NCI-H82 (cell line): ENCODE measurements at regions not wholly inside any gene's neighbourhood (a gene's known extent, or its start where the extent isn't known, plus 50 kb on each side); places are given as distances from the start of the nearest gene placed in this dataset.

Source experiments
- DNase-seq: peaks from one replicate; lab custom pipeline; 2025; lab: John Stamatoyannopoulos, UW

DNA sequence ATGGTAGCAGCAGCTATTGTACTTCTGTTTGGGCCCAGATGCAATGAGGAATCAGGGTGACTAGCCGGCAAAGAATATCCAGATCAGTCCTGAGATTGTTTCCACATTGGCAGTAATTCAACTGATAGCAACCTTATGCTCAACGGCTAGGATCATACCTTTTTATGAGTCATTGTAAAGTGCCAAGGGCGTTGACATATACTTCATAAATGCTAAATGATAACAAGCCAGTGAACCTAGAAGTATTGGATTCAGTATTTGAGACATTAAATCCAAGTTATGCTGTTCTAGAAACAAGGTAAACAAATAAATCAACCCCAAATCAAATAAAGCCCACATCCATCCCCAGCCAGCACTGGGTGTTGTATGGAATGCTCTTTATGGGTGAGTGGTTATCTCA, 207.1 kb upstream of the ZFHX3 start:
- DNase-seq, result no peak

GRCh38 chr16:73253922-73254480, 206.1 kb upstream of the ZFHX3 start:
- DNase-seq, result no peak

DNA sequence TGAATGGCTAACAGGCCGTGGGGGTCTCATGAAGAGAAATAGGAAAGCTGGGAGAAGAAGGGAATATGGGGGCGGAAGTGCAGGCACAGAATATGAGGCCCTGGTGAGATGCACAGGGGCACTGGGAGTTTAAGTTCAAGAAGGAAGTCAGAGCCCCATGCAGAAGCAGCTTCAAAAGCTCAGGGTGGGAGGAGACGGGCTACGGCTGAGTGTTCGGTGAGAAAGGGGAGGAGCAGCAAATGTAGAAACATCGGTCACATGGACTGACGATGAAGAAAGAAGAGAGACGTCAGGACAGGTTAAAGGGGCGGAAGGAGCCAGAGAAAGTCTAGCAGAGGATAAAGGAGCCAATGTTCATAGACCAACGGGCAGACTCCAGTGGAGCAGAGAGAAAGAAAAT, 204.5 kb upstream of the ZFHX3 start:
- no peak for DNase-seq

- DNase-seq, result no peak
Observed at GRCh38 chr16:73251608-73252007, 203.7 kb upstream of the ZFHX3 start.

DNA sequence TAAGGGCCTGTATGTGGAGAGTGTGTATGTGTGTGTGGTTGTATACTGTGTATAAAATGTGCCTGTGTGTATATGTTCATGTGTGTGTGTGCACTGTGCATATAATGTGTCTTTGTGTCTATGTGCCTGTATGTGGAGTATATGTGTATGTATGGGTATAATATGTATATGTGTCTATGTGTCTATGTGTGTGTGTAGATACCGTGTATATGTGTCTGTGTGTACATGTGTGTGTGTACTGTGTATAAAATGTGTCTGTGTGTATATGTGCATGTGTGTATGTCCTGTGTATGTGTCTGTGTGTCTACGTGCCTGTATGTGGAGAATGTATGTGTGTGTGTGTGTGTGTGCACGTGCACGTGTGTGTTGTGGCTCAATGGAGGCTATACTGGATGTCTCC, 200.4 kb upstream of the ZFHX3 start:
- no peak for DNase-seq

GRCh38 chr16:73240920-73241319, 193.0 kb upstream of the ZFHX3 start:
- no peak for DNase-seq

- DNase-seq, result no peak
Observed at GRCh38 chr16:73237601-73238000, 189.7 kb upstream of the ZFHX3 start.

- no peak for DNase-seq
Observed at GRCh38 chr16:73234496-73234895, 186.6 kb upstream of the ZFHX3 start.

DNA sequence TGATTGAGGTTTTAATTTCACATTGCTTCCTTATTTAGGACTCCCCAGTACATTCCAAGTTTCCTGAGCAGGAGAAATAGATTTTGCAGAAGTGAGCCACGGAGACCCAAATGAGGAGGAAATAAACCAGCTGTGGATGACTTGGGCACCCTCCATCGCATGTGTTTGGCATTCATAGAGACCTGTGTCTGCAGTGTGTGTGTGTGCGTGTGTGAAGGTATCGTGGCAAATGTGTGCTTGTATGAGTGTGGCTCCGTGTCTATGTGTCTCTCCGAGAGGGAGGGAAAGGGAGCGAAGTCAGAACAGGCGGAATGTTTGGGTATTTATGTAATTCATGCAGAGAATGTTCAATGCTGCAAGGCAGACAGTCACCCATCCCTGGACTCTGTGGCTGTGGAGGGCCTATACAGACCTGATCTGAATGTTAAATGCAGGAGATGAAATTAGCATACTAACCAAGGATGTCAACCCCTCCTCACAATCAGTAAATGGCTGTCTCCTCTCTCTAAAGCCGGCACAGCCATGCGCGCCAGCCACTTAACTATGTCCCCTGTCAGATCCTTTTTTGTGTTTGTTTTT, 186.0 kb upstream of the ZFHX3 start:
- no peak for DNase-seq

- DNase-seq, result no peak
Observed at GRCh38 chr16:73233329-73233765, 185.4 kb upstream of the ZFHX3 start.

GRCh38 chr16:73232555-73233328, 184.8 kb upstream of the ZFHX3 start:
- DNase-seq, result peak; percentile 50

- no peak for DNase-seq
Observed at GRCh38 chr16:73231944-73232554, 184.1 kb upstream of the ZFHX3 start.

DNA sequence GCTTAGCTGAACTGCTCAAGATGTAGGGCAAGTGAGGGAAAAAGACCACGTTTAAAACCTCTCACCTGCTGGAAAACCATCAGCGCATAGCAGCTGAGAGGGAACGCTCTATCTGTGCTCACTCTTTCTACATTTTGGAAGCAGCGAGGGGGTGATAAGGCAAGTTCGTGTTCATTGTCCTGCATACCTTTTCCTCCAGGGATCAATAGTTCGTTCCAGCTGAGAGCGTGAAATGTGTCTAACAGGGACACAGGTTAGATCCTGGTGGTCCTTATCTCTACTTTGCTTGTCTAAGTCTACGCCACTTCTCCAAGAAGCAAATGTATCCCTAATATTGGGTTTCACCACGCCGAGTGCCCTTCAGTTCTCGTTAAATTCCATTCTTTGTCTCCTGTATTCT, 183.5 kb upstream of the ZFHX3 start:
- DNase-seq, result no peak

- DNase-seq, result peak; percentile 49
Observed at GRCh38 chr16:73230651-73231050, 182.7 kb upstream of the ZFHX3 start.

GRCh38 chr16:73228649-73229048, 180.7 kb upstream of the ZFHX3 start:
- DNase-seq, result no peak

DNA sequence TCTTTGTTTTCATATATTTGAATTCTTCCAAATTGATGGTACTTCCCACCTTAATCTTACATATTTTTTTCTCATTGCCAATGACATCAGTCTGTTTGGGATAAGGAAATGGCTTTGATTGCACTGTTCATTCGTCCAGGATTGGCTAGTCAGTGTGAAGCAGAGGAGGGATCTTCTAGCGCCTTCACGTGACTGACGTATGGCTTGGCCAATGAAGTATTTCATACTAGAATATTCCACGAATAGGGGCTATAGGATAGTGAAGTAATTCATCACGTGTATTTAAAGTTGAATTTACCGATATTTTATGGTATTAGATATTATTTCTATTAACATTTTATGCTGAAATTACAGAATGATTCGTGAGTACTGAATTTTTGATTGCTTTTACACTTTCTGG, 178.7 kb upstream of the ZFHX3 start:
- no peak for DNase-seq

DNA sequence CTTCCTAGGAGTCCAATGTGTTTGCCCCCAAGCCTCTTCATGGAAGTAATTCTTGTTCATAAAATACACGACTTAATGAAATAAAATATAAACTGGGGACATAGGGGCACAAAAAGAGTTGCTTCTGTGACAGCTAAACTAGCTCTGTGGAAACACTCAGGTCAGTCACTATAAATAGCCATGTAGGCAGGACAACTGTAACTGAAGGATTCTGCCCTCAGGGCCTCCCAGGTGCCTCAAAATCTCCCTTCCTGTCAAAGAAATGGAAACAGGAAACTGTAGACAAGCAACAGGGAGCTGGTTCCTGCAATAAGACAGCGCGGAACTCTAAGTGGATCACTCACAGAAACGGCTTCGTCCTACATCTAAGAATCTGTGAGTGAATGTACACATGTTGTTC, 178.1 kb upstream of the ZFHX3 start:
- DNase-seq, result no peak

GRCh38 chr16:73220836-73221235, 172.9 kb upstream of the ZFHX3 start:
- no peak for DNase-seq

DNA sequence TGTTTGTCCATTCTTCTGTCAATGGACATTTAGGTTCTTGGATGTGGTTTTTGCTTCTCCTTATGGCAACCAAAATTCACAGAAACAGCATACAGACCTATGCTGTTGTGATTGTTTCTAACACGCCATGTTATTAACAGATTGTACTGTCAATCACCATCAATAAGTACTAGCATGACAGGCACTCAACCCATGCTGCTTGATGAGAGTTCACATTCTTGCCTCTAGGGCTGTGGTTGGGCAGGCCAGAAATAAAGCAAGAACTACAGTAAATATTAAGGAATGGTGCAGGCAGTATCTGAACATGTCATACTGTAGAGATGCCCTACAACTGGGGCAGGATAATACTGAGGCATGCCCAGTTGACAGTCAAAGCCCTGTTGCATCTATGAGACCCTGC, 171.2 kb upstream of the ZFHX3 start:
- no peak for DNase-seq

- DNase-seq, result no peak
Observed at GRCh38 chr16:73217654-73218053, 169.7 kb upstream of the ZFHX3 start.

- no peak for DNase-seq
Observed at GRCh38 chr16:73216932-73217331, 169.0 kb upstream of the ZFHX3 start.

- no peak for DNase-seq
Observed at GRCh38 chr16:73215678-73216377, 167.9 kb upstream of the ZFHX3 start.
